Gastroesophageal sphincter (tissue), 3 donors: ENCODE measurements at regions not wholly inside any gene's neighbourhood (a gene's known extent, or its start where the extent isn't known, plus 50 kb on each side); places are given as distances from the start of the nearest gene placed in this dataset.

Experiments used
- POLR2A ChIP-seq, 2 donors: fragments of 450-650 bp; IDR thresholded peaks; one replicate each; pipeline ENCODE4 v1.6.1; 2017; ENCODE audit warnings: antibody characterized with exemption in 2 of 2, mild to moderate bottlenecking in 2 of 2, moderate library complexity in 1 of 2
- TF ChIP-seq, protein P1 (sequence below), 4 experiments: fragments of 200-600 bp in 2 of 4; fragments of 450-650 bp in 2 of 4; sonication (generic) in 1 of 4; IDR thresholded peaks; one replicate each; pipeline ENCODE4 v1.5.1; 2017 to 2019; ENCODE audit warnings: antibody characterized with exemption in 4 of 4, mild to moderate bottlenecking in 2 of 4, moderate library complexity in 2 of 4

DNA sequence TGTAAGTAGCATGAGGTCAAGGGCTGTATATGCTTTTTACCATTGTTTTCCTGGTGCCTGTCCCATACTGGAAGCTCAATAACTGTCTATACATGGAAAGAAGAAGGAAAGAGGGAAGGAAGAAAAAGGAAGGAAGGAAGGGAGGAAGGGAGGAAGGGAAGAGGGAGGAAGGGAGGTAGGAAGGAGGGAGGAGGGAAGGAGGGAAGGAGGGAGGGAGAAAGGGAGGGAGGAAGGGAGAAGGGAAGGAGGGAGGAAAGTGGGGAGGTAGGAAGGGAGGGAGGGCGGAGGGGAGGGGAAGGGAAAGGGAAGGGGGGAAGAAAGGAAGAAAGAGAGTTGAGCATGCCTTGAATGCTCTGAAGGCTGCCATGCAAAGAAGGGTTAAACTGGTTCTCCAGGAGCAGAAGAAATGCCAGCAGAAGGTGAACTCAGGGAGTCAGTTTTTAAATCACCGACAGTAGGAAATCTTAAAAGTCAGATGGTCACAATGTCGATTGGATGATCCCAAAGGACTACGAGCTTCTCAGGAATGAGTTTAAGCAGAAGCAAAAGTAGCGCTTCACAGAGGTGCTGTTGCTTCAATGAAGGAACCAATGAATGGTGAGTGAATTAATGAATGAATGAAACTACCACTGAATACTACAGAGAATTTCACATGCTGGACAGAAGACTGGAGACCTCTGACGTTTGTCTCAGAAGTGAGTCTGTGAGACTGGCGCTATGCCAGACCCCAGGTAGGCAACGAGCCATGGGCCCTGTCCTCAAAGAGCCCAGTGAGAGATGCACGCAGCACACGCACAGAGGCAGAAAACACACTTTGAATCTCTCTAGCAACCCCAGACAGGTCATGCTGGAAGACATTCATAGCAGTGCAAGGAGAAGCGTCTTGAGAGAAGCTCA is 117.6 kb downstream of the MRPL14 start:
- TF ChIP-seq, protein P1, sequence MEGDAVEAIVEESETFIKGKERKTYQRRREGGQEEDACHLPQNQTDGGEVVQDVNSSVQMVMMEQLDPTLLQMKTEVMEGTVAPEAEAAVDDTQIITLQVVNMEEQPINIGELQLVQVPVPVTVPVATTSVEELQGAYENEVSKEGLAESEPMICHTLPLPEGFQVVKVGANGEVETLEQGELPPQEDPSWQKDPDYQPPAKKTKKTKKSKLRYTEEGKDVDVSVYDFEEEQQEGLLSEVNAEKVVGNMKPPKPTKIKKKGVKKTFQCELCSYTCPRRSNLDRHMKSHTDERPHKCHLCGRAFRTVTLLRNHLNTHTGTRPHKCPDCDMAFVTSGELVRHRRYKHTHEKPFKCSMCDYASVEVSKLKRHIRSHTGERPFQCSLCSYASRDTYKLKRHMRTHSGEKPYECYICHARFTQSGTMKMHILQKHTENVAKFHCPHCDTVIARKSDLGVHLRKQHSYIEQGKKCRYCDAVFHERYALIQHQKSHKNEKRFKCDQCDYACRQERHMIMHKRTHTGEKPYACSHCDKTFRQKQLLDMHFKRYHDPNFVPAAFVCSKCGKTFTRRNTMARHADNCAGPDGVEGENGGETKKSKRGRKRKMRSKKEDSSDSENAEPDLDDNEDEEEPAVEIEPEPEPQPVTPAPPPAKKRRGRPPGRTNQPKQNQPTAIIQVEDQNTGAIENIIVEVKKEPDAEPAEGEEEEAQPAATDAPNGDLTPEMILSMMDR (IDR thresholded peaks at IDR 0.05), result no peak
- TF ChIP-seq POLR2A (IDR thresholded peaks at IDR 0.05), result no peak
